GM19025 (cell line): ENCODE measurements at regions not wholly inside any gene's neighbourhood (a gene's known extent, or its start where the extent isn't known, plus 50 kb on each side); places are given as distances from the start of the nearest gene placed in this dataset.

Experiments
- ATAC-seq: cut with Tn5 transposase; IDR thresholded peaks from one replicate; pipeline ENCODE4 v1.9.1; 2021; ENCODE audit warnings: mild to moderate bottlenecking, low read depth, moderate library complexity; ENCODE audit not compliant: unreplicated experiment

DNA sequence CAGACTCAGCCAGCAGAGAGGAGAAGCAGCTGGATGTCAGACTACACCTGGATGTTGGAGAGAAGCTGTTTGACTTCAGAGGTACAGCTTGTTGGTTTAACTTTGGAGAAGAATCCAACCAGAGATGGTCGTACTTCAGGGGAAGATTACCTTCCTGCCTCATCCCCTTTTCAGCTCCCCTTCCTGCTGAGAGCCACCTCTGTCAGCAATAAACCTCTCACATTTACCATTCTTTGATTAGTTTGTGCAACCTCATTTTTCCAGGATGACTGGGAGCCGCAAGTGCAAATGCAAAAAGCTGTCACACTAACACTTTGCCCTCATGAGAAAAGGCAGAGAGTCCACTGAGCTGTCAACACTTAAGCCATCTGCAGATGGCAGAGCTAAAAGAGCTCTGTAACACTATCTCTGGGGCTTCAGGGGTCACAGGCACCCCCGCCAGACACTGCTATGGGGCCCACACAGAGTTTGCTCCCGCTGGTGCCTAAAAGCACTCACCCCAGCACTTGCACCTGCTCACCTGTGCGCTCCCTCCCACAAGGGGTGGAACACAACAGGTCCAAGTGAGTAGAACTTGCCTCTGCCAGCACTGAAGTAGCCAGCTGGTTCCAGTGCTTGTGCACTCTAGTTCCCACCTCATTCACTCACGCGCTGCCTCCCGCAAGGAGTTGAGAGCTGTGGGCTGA lies 391.7 kb downstream of the METTL4 start:
- ATAC-seq: no peak

DNA sequence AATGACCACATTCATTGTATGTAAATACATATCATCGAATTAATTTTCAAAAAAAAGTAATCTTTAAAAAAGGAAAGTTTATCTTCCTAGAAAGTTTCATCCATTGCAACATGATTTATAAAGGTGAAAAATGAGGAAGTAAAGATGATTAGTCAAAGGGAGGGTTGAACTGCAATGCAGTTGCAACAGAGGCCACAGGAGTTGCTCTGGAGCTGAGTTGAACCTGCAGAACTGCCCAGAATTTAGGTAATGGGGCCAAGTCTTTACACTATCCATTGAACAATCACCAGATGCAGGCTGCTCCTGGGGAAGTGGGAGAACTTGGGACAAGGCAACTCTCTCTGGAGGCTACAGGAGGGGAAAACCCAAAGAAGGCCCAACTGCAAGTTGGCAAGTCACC lies 390.7 kb downstream of the METTL4 start:
- ATAC-seq: no peak

DNA sequence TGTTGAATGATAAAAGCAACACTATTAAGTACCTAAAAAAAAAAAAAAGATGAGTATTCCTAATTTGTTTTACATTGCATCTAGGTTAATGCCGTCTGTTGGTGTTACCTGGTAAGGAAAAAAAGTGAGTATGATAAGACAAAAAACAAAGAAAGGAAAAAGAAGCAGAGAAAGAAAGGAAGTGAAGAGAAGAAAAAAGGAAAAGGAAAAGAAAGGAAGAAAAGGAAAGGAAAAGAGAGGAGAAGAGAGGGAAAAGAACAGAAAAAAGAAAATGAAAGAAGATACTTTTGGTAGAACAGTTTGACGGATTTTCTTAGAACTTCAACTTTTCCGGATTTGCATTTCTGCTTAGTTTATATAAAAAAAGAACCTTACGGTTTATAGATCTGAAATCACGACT lies 387.9 kb downstream of the METTL4 start:
- ATAC-seq: no peak

DNA sequence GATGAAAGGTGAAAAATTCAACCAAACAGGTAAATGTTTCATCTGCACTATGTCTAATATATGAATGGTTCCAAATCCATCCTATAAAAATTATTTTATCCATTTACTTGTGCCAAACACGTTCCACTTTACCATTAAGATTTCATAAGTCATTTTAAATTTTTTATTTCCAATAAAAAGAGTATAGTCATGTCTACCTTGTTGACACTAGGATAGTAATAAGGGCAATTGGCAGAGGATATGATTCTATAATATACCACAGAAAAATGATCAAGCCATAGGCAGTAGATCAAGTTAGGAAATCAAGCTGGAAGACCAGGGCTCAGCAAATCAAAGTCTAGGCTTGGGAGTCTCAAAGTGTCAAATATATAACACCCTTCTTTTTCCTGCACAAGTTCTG lies 384.3 kb downstream of the METTL4 start:
- ATAC-seq: no peak

DNA sequence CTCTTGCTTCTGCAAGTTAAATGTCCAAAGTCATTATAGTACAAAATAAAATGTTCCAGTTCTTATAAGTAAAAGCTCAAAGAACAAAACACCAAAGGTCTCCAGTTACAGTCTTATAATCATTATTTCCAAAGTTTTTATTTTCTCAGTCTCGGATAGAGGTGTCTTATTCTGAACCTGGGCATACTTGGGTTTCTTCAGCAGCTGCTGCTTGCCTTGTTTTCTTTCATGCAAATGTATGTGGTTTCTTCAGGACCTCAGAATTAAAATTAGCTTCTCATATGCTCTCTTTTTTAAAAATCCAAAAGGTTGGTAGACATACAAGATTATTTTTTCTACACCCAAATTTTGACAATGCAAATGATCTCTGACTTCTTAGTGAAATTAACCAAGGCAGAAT lies 383.0 kb downstream of the METTL4 start:
- ATAC-seq: no peak

DNA sequence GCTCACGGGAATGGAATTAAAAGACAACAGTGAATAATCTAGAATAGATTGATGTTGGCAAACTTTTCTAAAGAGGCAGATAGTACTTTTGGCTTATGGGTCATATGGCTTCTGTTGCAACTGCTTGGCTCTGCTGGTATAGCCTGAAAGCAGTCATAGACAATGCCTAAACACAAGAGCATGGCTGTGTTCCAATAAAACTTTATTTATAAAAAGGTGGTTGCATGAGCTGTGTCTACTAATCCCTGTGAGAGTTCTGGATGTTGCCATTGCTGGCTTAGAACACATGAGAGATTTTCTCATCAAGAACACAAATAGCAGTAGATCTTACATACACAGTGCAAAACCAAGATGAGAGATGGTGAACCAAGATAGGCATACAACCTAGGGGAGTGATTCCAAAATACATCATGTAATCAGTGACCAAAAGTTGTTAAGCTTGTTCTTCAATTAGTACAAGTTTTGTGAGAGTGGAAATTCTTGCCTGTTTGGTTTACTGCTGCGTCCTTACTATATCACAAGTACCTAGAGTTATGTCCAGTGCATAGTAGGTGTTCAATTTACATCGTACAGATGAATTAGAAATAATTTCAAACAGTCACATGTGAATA lies 380.0 kb downstream of the METTL4 start:
- ATAC-seq: no peak

DNA sequence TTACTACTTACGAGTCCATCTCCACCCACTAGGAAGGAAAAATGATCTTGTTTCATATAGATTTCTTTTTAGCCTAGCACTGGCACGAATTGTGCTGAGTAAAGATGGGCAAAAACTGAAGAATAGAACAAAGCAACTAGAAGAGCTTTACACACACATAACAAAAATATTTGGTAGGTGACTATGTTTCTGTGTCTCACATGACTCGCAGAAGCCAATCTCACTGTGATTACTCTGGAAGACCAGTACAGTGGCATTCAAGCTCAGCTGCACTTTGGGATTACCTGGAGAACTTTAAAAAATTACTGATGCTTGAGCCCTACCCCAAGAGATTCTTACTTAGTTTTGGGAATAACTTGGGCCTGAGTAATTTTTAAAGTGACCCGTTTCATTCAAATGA lies 378.7 kb downstream of the METTL4 start:
- ATAC-seq: no peak

DNA sequence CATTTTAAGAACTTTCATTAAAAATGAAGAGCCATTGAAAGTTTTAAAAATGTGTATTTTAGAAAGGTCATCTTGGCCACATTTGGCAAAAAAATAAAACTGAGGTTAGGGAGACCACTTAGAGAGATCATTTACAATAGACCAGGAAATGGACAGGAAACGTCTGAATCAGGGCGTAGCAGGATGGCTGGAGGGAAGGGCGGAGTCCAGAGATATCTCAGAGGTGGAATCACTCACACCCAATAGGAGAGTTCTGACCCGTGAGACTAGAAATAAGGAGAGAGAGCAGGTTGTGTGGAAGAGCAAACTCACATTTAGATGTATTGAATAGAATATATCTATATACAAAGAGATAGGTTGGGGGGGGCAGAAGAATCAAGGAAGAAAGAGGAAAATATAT lies 373.4 kb downstream of the METTL4 start:
- no peak for ATAC-seq

DNA sequence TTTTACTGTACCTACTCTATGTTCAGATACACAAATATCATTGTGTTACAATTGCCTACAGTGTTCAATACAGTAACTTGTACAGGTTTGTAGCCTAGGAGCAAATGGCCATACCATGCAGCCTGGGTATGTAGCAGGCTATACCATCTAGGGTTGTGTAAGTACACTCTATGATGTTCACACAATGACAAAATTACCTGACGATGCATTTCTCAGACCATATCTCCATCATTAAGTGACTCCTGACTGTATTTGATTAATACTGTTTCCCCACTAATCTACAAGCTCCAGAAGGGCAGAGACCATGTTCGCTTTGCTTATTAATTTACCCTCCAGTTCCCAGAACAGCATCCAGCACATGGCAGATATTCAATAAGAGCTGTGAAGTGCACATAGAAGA lies 372.2 kb downstream of the METTL4 start:
- no peak for ATAC-seq

DNA sequence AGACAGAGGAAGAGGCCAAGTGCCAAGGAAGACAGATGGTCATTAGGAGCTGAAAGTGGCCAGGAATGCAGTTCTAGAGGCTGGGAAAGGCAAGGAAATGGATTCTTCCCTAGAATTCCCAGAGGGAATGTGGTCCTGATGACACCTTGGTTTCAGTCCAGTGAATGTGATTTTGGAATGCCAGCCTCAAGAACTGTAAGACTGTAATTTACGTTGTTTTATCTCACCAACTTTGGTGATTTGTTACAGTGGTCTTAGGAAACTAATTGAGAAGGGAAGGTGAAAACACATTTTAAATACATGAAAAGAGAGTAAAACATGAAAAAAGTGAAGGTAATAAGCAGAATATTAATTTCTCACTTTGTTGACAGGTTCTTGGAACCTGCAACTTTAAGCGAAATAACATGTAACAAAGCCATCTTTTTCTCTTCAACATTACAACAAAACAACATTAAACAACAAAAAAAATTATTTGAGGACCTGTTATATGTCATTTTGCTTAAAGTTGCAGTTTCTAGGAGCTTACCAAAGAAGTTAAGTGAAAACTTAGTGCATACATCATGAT lies 370.2 kb downstream of the METTL4 start:
- ATAC-seq: no peak

DNA sequence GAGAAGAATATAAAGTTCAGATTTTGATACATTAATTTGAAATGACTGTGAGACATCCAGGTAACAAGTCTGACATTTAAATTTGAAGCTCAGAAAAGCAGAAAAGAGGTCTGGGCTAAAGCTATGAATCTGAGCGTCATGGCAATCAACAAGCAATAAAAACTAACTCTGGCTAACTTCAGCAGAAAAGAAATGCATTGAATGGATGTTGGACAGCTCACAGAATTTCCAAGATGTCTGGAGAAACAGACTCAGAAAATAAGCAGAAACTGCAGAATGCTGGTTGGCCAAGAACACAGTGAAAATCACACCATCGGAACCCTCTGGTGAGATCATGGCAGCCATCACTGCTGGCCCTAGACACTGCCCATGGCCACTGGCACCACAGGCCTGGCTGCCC lies 366.6 kb downstream of the METTL4 start:
- no peak for ATAC-seq

DNA sequence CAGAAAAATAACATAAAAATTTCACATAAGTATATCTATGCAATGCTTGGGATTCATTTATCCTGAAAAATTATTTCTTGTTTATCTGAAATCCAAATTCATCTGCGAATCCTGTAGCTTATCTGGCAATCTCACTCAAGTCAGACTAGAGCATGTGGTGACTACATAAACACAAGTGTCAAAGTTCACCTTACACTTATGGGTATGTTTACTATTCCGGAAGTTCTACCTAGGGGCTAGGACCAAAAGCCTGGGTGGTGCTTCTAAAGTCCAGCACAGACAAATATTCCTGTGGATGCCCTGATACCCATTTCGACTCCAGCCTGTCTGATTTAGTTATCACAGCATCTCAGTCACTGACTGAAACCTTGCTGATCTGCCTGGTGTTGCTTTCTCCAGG lies 364.0 kb downstream of the METTL4 start:
- ATAC-seq: no peak

DNA sequence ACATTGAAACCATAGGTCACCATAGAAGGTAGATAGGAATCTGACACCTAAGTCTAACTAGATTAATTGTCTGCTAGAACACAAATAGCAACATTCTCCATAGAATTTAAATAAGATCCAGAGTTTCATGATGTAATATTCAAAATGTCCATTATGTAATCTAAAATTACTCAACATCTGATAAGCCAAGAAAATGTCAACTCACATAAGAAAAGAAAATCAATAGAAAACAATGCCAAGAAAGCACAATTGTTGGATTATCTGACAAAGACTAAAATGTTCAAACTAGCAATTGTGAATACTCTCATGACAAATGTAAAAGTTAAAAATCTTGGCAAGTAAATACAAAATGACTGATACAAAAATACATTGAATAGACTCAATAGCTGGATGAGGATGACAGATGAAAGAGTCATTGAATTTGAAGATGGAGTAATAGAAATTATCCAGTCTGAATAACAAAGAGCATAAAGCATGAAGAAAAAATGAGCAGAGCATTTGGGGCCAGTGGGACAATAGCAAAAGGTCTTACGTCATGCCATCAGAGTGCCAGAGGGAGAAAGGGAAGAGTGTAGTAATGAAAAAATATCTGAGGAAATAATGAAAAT lies 358.6 kb downstream of the METTL4 start:
- no peak for ATAC-seq

DNA sequence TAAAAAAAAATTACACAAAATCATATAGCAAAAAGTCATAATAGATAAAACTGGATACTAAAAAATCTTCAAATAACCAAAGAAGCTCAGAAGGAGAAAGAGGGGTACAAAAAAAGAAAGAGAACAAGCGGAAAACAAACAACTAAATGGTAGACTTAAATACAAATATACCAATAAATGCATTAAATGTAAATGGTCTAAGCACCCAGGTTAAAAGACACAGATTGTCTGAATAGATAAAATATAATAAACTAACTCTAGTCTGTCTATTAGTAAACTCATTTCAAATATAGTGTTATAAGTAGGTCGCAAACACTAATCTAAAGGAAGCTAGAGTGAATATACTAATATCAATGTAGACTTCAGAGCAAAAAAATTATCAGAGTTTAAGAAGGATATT lies 357.4 kb downstream of the METTL4 start:
- ATAC-seq: no peak

DNA sequence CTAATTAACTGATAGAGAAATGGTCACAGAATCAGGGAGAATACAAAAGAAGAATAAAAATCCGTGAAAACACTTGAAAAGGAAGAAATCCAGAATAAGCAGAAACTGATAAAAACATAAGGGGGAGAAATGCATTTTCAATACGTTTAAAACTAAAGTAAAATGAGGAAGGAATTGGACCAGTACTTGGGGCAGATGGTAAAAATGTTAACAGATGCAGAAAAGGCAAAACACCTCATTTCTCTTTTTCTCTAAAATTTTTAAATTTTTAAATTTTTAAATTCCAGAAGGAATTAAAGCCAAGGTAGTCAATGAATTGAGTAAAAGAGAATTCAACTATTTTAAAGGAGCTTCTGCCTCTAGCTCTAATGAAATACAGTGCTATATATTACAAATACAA lies 353.9 kb downstream of the METTL4 start:
- ATAC-seq: no peak

DNA sequence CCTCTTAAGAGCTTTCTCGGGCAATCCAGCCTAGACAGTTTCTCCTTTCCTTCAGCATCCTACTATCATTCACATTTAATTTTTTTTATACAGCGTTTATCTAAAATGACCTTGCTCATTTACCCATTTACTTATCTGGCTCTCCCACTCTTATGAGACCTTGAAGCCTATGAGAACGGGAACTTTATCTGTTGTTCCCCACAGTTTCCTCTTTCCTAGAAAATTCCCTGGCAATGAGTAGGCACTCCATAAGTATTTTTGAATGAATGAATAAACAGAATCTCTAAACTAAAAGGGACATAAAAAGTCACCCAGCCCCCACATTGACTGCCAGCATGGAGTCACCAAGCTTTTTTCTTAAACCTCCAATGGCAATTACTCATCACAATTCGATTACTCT lies 353.2 kb downstream of the METTL4 start:
- ATAC-seq: no peak

DNA sequence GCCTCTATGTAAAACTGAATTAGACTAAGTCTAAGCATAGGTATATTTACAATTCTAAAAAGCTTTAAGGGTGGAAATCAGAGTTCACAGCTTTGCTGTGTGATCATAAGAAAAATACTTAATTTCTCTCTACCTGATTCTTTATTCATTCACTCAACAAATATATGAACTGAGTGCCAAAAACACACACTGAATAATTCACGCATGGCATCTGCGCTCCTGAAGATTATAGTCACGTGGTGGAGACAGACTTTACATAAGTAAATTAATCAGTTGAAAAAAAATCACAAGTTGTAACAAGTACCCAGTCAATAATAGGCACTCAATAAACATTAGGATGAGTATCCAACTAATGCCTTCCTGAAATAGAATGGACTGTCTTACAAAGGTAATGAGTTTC lies 351.6 kb downstream of the METTL4 start:
- no peak for ATAC-seq

DNA sequence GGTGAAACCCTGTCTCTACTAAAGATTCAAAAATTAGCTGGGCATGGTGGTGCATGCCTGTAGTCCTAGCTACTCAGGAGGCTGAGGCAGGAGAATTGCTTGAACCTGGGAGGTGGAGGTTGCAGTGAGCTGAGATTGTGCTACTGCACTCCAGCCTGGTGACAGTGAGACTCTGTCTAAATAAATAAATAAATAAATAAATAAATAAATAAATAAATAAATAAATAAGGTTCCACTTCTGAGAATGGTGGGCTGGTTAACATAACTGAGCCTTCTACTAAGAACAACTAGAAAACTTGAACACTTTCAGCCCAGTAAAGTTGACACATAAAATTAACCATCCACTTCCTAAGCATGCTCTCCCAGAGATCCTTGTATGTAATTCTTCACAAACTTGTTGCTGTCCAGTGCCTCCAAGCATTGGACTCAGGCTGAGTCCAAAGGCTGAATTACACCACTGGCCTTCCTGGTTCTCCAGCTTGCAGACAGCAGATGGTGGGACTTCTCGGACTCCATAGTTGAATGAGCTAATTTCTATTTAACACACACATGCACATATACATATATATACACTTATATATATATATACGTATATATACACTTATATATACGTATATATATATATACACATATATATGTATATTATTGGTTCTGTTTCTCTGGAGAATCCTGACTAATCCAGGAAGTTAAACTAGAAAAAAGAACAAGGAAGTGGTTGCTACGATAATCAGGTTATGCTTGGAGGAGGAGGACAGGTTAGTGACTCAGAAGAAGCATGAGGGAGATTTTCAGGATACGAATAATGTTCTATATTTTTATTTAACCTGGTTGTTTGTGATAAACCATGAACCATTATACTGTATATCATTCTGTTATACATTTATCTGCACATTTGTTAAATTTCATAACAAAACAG lies 348.8 kb downstream of the METTL4 start:
- no peak for ATAC-seq

DNA sequence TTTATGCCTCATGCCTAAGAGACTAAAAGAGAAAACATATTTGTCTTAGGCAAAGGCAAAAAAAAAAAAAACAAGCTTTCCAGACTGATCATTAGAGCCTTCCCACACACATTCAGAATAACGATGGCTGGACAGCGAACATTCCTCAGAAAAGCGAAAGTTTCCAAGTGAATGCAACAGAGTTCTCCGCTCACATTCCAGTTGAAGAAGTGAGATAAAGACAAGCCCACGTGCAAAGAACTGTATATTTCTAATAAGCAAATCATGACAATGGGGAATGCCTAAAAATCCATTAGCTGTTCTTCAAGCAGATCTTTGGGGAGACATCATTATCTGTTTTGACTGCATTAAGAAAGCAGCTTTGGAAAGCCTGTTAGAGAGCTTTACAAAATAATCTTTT lies 347.9 kb downstream of the METTL4 start:
- ATAC-seq: no peak

DNA sequence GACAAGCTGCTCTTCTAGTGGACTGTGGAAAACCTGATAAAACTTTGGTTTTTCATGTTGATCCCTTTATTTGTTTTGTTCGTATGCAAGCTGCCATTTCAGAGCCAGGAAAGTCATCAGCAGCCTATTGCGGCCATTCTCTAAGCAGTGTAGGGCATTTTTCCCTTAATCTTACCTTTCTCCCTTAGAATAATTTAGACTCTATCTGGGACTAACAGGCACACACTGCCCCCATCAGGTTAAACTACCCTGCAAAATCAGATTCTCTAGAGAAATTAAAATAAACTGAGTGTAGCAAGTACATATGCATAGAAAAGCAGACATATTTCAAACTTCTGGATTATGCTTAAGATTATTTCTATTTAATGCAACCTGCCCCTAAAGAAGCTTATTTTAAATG lies 347.5 kb downstream of the METTL4 start:
- no peak for ATAC-seq

DNA sequence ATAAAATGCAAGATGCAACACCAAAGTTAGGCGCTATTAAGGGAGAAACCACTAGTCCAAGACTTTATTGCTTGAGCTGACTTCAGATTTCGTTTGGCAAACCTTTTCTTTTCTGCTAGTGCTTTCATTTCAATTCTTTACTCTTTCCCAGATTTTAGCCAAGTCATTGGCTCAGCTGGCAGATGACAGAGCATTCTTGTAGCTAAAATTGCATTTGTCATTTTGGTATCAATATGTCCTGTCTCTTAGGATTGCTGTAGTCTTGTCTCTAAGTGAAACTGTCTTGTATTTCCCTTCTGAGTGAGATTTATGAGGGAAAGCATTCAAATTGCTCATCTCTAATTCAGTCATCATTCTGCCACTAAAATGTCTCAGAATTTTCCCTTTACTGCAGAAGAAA lies 335.1 kb downstream of the METTL4 start:
- ATAC-seq: no peak
